ENCODE measurements at regions not wholly inside any gene's neighbourhood (a gene's known extent, or its start where the extent isn't known, plus 50 kb on each side); places are given as distances from the start of the nearest gene placed in this dataset.

GRCh38 chr1:105416261-105416660 lies 1640.2 kb upstream of the PRMT6 start:
- TF ChIP-seq EZH2phosphoT487 (IDR thresholded peaks at IDR 0.05; ENCODE audit: borderline replicate concordance): no peak
- no peak for TF ChIP-seq CTCF (conservative IDR thresholded peaks at IDR 0.05; ENCODE audit: low read length)
- H3K27me3 ChIP-seq (ENCODE audit: insufficient read depth, low read length, poor library complexity, severe bottlenecking): no peaks in the 10 kb centered on the region
- H2AFZ ChIP-seq (ENCODE audit: low read length): no peak overlapping the region

GRCh38 chr1:105419030-105419429 lies 1637.4 kb upstream of the PRMT6 start:
- no peak for TF ChIP-seq EZH2phosphoT487 (IDR thresholded peaks at IDR 0.05; ENCODE audit: borderline replicate concordance)
- no peak for TF ChIP-seq CTCF (conservative IDR thresholded peaks at IDR 0.05; ENCODE audit: low read length)

More at GRCh38 chr1:105416261-105416660, 1640.2 kb upstream of the PRMT6 start:
- H3F3A ChIP-seq (ENCODE audit: low read depth): no peaks in the 10 kb centered on the region
- H3K9ac ChIP-seq (ENCODE audit: low read depth, low read length, poor library complexity, severe bottlenecking): no peak overlapping the region
- H3K4me1 ChIP-seq (ENCODE audit: insufficient read depth, low read length, poor library complexity, severe bottlenecking): no peaks in the 10 kb centered on the region
- no peak overlapping the region for H3K4me2 ChIP-seq (ENCODE audit: low read depth, low read length, poor library complexity, severe bottlenecking)
- no peaks in the 10 kb centered on the region for H3K9me2 ChIP-seq (replicated peaks; ENCODE audit: low read depth, low read length)
- no peaks in the 10 kb centered on the region for H3K36me3 ChIP-seq (ENCODE audit: insufficient read depth, low read length)
- H4K20me1 ChIP-seq (ENCODE audit: insufficient read depth, low read length, poor library complexity, severe bottlenecking): no peaks in the 10 kb centered on the region
- no peak overlapping the region for H3K4me3 ChIP-seq (ENCODE audit: low read length, poor library complexity, severe bottlenecking)
- no peaks in the 10 kb centered on the region for H3K9me3 ChIP-seq (ENCODE audit: insufficient read depth, low read depth, low read length)
- no peaks in the 10 kb centered on the region for H3K79me2 ChIP-seq (ENCODE audit: insufficient read depth, low read length)

GRCh38 chr1:105427543-105427942 lies 1628.9 kb upstream of the PRMT6 start:
- H3K4me3 ChIP-seq (ENCODE audit: low read length, poor library complexity, severe bottlenecking): no peak overlapping the region
- H3K4me1 ChIP-seq (ENCODE audit: insufficient read depth, low read length, poor library complexity, severe bottlenecking): no peaks in the 10 kb centered on the region
- H3F3A ChIP-seq (ENCODE audit: low read depth): no peaks in the 10 kb centered on the region
- H4K20me1 ChIP-seq (ENCODE audit: insufficient read depth, low read length, poor library complexity, severe bottlenecking): no peaks in the 10 kb centered on the region
- H3K36me3 ChIP-seq (ENCODE audit: insufficient read depth, low read length): no peaks in the 10 kb centered on the region
- H3K9ac ChIP-seq (ENCODE audit: low read depth, low read length, poor library complexity, severe bottlenecking): no peak overlapping the region
- H3K27me3 ChIP-seq (ENCODE audit: insufficient read depth, low read length, poor library complexity, severe bottlenecking): no peaks in the 10 kb centered on the region
- H3K79me2 ChIP-seq (ENCODE audit: insufficient read depth, low read length): no peaks in the 10 kb centered on the region
- H2AFZ ChIP-seq (ENCODE audit: low read length): no peak overlapping the region
- TF ChIP-seq CTCF (conservative IDR thresholded peaks at IDR 0.05; ENCODE audit: low read length): no peak
- H3K4me2 ChIP-seq (ENCODE audit: low read depth, low read length, poor library complexity, severe bottlenecking): no peak overlapping the region
- no peaks in the 10 kb centered on the region for H3K9me2 ChIP-seq (replicated peaks; ENCODE audit: low read depth, low read length)
- H3K9me3 ChIP-seq (ENCODE audit: insufficient read depth, low read depth, low read length): no peaks in the 10 kb centered on the region

More at GRCh38 chr1:105419030-105419429, 1637.4 kb upstream of the PRMT6 start:
- H3K27me3 ChIP-seq (ENCODE audit: insufficient read depth, low read length, poor library complexity, severe bottlenecking): no peaks in the 10 kb centered on the region
- no peaks in the 10 kb centered on the region for H4K20me1 ChIP-seq (ENCODE audit: insufficient read depth, low read length, poor library complexity, severe bottlenecking)
- H3K36me3 ChIP-seq (ENCODE audit: insufficient read depth, low read length): no peaks in the 10 kb centered on the region
- H3K9ac ChIP-seq (ENCODE audit: low read depth, low read length, poor library complexity, severe bottlenecking): no peak overlapping the region
- H3K4me1 ChIP-seq (ENCODE audit: insufficient read depth, low read length, poor library complexity, severe bottlenecking): no peaks in the 10 kb centered on the region
- H3K9me2 ChIP-seq (replicated peaks; ENCODE audit: low read depth, low read length): no peaks in the 10 kb centered on the region
- H2AFZ ChIP-seq (ENCODE audit: low read length): no peak overlapping the region
- H3K9me3 ChIP-seq (ENCODE audit: insufficient read depth, low read depth, low read length): no peaks in the 10 kb centered on the region
- H3F3A ChIP-seq (ENCODE audit: low read depth): no peaks in the 10 kb centered on the region
- H3K4me2 ChIP-seq (ENCODE audit: low read depth, low read length, poor library complexity, severe bottlenecking): no peak overlapping the region
- H3K79me2 ChIP-seq (ENCODE audit: insufficient read depth, low read length): no peaks in the 10 kb centered on the region
- H3K4me3 ChIP-seq (ENCODE audit: low read length, poor library complexity, severe bottlenecking): no peak overlapping the region
